Colonic mucosa (tissue), 4 donors: ENCODE measurements at regions not wholly inside any gene's neighbourhood (a gene's known extent, or its start where the extent isn't known, plus 50 kb on each side); places are given as distances from the start of the nearest gene placed in this dataset.

Experiments used
- DNase-seq: peaks from one replicate; pipeline ENCODE4 v3.0.0-alpha.2; 2020
- H3K27ac ChIP-seq: fragments of 200-600 bp; one replicate; pipeline ENCODE4 v1.8.0; 2021
- H3K27me3 ChIP-seq: fragments of 200-600 bp; one replicate; pipeline ENCODE4 v1.8.0; 2021
- H3K36me3 ChIP-seq: fragments of 200-600 bp; one replicate; pipeline ENCODE4 v1.8.0; 2021
- H3K4me1 ChIP-seq: fragments of 200-600 bp; one replicate; pipeline ENCODE4 v1.8.0; 2021; ENCODE audit warnings: mild to moderate bottlenecking
- H3K4me3 ChIP-seq: fragments of 200-600 bp; one replicate; pipeline ENCODE4 v1.8.0; 2021
- H3K9ac ChIP-seq, 2 donors: one replicate each; pipeline ENCODE4 v1.7.0; 2013; ENCODE audit warnings: control low read depth in 2 of 2, low read depth in 2 of 2, low read length in 2 of 2
- H3K9me3 ChIP-seq: fragments of 200-600 bp; one replicate; pipeline ENCODE4 v1.8.0; 2021
- CTCF ChIP-seq: fragments of 200-600 bp; IDR thresholded peaks from one replicate; pipeline ENCODE4 v1.8.0; 2022; ENCODE audit warnings: antibody characterized with exemption, mild to moderate bottlenecking
- intact Hi-C: fragments of 100-400 bp; cut with DNase I; formaldehyde crosslinking; loops from one replicate; pipeline ENCODE4 v1.14.1; 2022
- donor health status: healthy.
- donor health status: DM: no; HTN: no; CAD: no.
- donor health status: DM: no; HTN: no; CAD: no.

- H3K9me3 ChIP-seq, result no peaks in the 10 kb centered on the region
- no peak for DNase-seq
- no peak overlapping the region for H3K9ac ChIP-seq
- H3K27me3 ChIP-seq, result no peaks in the 10 kb centered on the region
- intact Hi-C loops, result no loop called here
- no peak for TF ChIP-seq CTCF
- no peak overlapping the region for H3K27ac ChIP-seq
- H3K4me3 ChIP-seq, result no peak overlapping the region
- H3K4me1 ChIP-seq, result no peaks in the 10 kb centered on the region
- H3K36me3 ChIP-seq, result no peaks in the 10 kb centered on the region
Observed at GRCh38 chr17:12391468-12391867, 274.2 kb upstream of the MYOCD start.

GRCh38 chr17:12395733-12396354, 269.8 kb upstream of the MYOCD start:
- intact Hi-C loops, result no loop called here
- peak; percentile 31 for TF ChIP-seq CTCF
- H3K4me1 ChIP-seq, result no peaks in the 10 kb centered on the region
- H3K27me3 ChIP-seq, result no peaks in the 10 kb centered on the region
- H3K4me3 ChIP-seq, result no peak overlapping the region
- H3K9me3 ChIP-seq, result no peaks in the 10 kb centered on the region
- no peak overlapping the region for H3K9ac ChIP-seq
- DNase-seq, result peak; percentile 23
- H3K36me3 ChIP-seq, result no peaks in the 10 kb centered on the region
- no peak overlapping the region for H3K27ac ChIP-seq

GRCh38 chr17:12398441-12399051, 267.1 kb upstream of the MYOCD start:
- Histone ChIP-seq H3K9ac (no peak overlapping the region), H3K27ac (no peak overlapping the region), H3K36me3 (no peaks in the 10 kb centered on the region), H3K4me1 (no peaks in the 10 kb centered on the region), H3K27me3 (no peaks in the 10 kb centered on the region), H3K9me3 (no peaks in the 10 kb centered on the region), H3K4me3 (no peak overlapping the region)
- intact Hi-C loops, result no loop called here
- no peak for DNase-seq
- no peak for TF ChIP-seq CTCF

GRCh38 chr17:12402963-12403622, 262.6 kb upstream of the MYOCD start:
- H3K4me1 ChIP-seq, result no peaks in the 10 kb centered on the region
- intact Hi-C loops, result no loop called here
- no peak for TF ChIP-seq CTCF
- no peak overlapping the region for H3K4me3 ChIP-seq
- no peaks in the 10 kb centered on the region for H3K36me3 ChIP-seq
- no peaks in the 10 kb centered on the region for H3K27me3 ChIP-seq
- no peaks in the 10 kb centered on the region for H3K9me3 ChIP-seq
- no peak for DNase-seq
- H3K27ac ChIP-seq, result no peak overlapping the region
- H3K9ac ChIP-seq, result no peak overlapping the region

- TF ChIP-seq CTCF, result no peak
- H3K36me3 ChIP-seq, result no peaks in the 10 kb centered on the region
Observed at GRCh38 chr17:12403881-12404398, 261.8 kb upstream of the MYOCD start.

More at GRCh38 chr17:12403881-12404398, 261.8 kb upstream of the MYOCD start:
- no peak overlapping the region for H3K4me3 ChIP-seq
- no peaks in the 10 kb centered on the region for H3K27me3 ChIP-seq
- H3K4me1 ChIP-seq, result no peaks in the 10 kb centered on the region
- no peak for DNase-seq
- no peaks in the 10 kb centered on the region for H3K9me3 ChIP-seq
- intact Hi-C loops, result no loop called here
- no peak overlapping the region for H3K9ac ChIP-seq
- no peak overlapping the region for H3K27ac ChIP-seq
